Esophagus (tissue), 2 donors: ENCODE measurements at regions not wholly inside any gene's neighbourhood (a gene's known extent, or its start where the extent isn't known, plus 50 kb on each side); places are given as distances from the start of the nearest gene placed in this dataset.

Experiments
- H3K27ac ChIP-seq, 2 donors: one replicate each; pipeline ENCODE4 v1.5.1; 2013; ENCODE audit warnings: low read depth in 2 of 2, mild to moderate bottlenecking in 2 of 2, inconsistent platforms in 1 of 2, low read length in 1 of 2, moderate library complexity in 1 of 2
- H3K27me3 ChIP-seq, 2 donors: one replicate each; pipeline ENCODE4 v1.6.1; 2013; ENCODE audit warnings: low read length in 2 of 2, control low read depth in 1 of 2, mild to moderate bottlenecking in 1 of 2; ENCODE audit not compliant: insufficient read depth in 2 of 2, control insufficient read depth in 1 of 2
- H3K36me3 ChIP-seq, 2 donors: one replicate each; pipeline ENCODE4 v1.6.1; 2013; ENCODE audit warnings: low read length in 1 of 2; ENCODE audit not compliant: control insufficient read depth in 2 of 2, insufficient read depth in 2 of 2
- H3K4me1 ChIP-seq, 2 donors: one replicate each; pipeline ENCODE4 v1.6.1; 2013; ENCODE audit warnings: low read length in 1 of 2; ENCODE audit not compliant: control insufficient read depth in 2 of 2, insufficient read depth in 2 of 2
- H3K4me3 ChIP-seq, 2 donors: one replicate each; pipeline ENCODE4 v1.5.1; 2013; ENCODE audit warnings: low read length in 2 of 2, mild to moderate bottlenecking in 2 of 2, low read depth in 1 of 2, moderate library complexity in 1 of 2
- H3K9me3 ChIP-seq, 2 donors: one replicate each; pipeline ENCODE4 v1.6.1; 2013; ENCODE audit warnings: mild to moderate bottlenecking in 2 of 2, low read depth in 1 of 2, low read length in 1 of 2, moderate library complexity in 1 of 2; ENCODE audit not compliant: control insufficient read depth in 2 of 2, insufficient read depth in 1 of 2
- WGBS, 2 donors: extraction: QIAGEN DNeasy Blood & Tissue Kit; methylation state at CpG; one replicate each; pipeline ENCODE4 v1.1.7; 2013; 5-methylcytosine and 5-hydroxymethylcytosine counted together
- donor health status: healthy with polysubstance abuse.
- donor health status: Bipolar disorder and iron deficiency.

GRCh38 chr4:176874721-176875445, 82.2 kb upstream of the VEGFC start:
- Histone ChIP-seq H3K4me1 (no peaks in the 10 kb centered on the region), H3K27me3 (no peaks in the 10 kb centered on the region), H3K9me3 (no peaks in the 10 kb centered on the region), H3K36me3 (no peaks in the 10 kb centered on the region), H3K27ac (no peak overlapping the region), H3K4me3 (no peak overlapping the region)
- WGBS, 2 donors, result 81 to 82% methylated on average over 10 of the region's 10 CpGs

- H3K27me3 ChIP-seq, result no peaks in the 10 kb centered on the region
- no peaks in the 10 kb centered on the region for H3K4me1 ChIP-seq
- WGBS, 2 donors, result 33 to 76% methylated on average over 2 of the region's 2 CpGs
- H3K36me3 ChIP-seq, result no peaks in the 10 kb centered on the region
- H3K9me3 ChIP-seq, result no peaks in the 10 kb centered on the region
- H3K27ac ChIP-seq, result no peak overlapping the region
- no peak overlapping the region for H3K4me3 ChIP-seq
Observed at GRCh38 chr4:176875446-176875930, 82.8 kb upstream of the VEGFC start.

GRCh38 chr4:176879380-176880116, 86.8 kb upstream of the VEGFC start:
- Histone ChIP-seq H3K27ac (no peak overlapping the region), H3K27me3 (no peaks in the 10 kb centered on the region), H3K4me1 (no peaks in the 10 kb centered on the region), H3K4me3 (no peak overlapping the region), H3K9me3 (no peaks in the 10 kb centered on the region), H3K36me3 (no peaks in the 10 kb centered on the region)
- 78 to 83% methylated on average over 4 of the region's 4 CpGs for WGBS, 2 donors

- Histone ChIP-seq H3K27ac (no peak overlapping the region), H3K9me3 (no peaks in the 10 kb centered on the region), H3K4me3 (no peak overlapping the region), H3K4me1 (no peaks in the 10 kb centered on the region), H3K36me3 (no peaks in the 10 kb centered on the region), H3K27me3 (no peaks in the 10 kb centered on the region)
- 80 to 81% methylated on average over 2 of the region's 2 CpGs for WGBS, 2 donors
Observed at GRCh38 chr4:176882206-176882605, 89.5 kb upstream of the VEGFC start.

GRCh38 chr4:176883108-176883550, 90.4 kb upstream of the VEGFC start:
- H3K4me3 ChIP-seq, result no peak overlapping the region
- WGBS, 2 donors, result 52 to 64% methylated on average over 7 of the region's 7 CpGs
- no peak overlapping the region for H3K27ac ChIP-seq
- no peaks in the 10 kb centered on the region for H3K4me1 ChIP-seq
- H3K27me3 ChIP-seq, result no peaks in the 10 kb centered on the region
- no peaks in the 10 kb centered on the region for H3K36me3 ChIP-seq
- no peaks in the 10 kb centered on the region for H3K9me3 ChIP-seq

GRCh38 chr4:176883681-176884418, 91.1 kb upstream of the VEGFC start:
- Histone ChIP-seq H3K4me1 (no peaks in the 10 kb centered on the region), H3K27ac (no peak overlapping the region), H3K9me3 (no peaks in the 10 kb centered on the region), H3K36me3 (no peaks in the 10 kb centered on the region), H3K27me3 (no peaks in the 10 kb centered on the region), H3K4me3 (no peak overlapping the region)
- 46 to 65% methylated on average over 6 of the region's 6 CpGs for WGBS, 2 donors

- WGBS, 2 donors, result 72% methylated on average over 2 of the region's 2 CpGs
- no peaks in the 10 kb centered on the region for H3K36me3 ChIP-seq
- no peaks in the 10 kb centered on the region for H3K9me3 ChIP-seq
- H3K27ac ChIP-seq, result no peak overlapping the region
- no peaks in the 10 kb centered on the region for H3K27me3 ChIP-seq
- H3K4me1 ChIP-seq, result no peaks in the 10 kb centered on the region
- H3K4me3 ChIP-seq, result no peak overlapping the region
Observed at GRCh38 chr4:176885224-176885623, 92.5 kb upstream of the VEGFC start.

GRCh38 chr4:176886135-176886534, 93.4 kb upstream of the VEGFC start:
- Histone ChIP-seq H3K36me3 (no peaks in the 10 kb centered on the region), H3K4me3 (no peak overlapping the region), H3K27ac (no peak overlapping the region), H3K9me3 (no peaks in the 10 kb centered on the region), H3K27me3 (no peaks in the 10 kb centered on the region), H3K4me1 (no peaks in the 10 kb centered on the region)
- 78 to 81% methylated on average over 3 of the region's 3 CpGs for WGBS, 2 donors

GRCh38 chr4:176889776-176890175, 97.1 kb upstream of the VEGFC start:
- Histone ChIP-seq H3K27me3 (no peaks in the 10 kb centered on the region), H3K4me3 (no peak overlapping the region), H3K9me3 (no peaks in the 10 kb centered on the region), H3K4me1 (no peaks in the 10 kb centered on the region), H3K27ac (no peak overlapping the region), H3K36me3 (no peaks in the 10 kb centered on the region)
- 81 to 92% methylated on average over 3 of the region's 3 CpGs for WGBS, 2 donors
